Motor neuron (in vitro differentiated cells): ENCODE measurements at regions not wholly inside any gene's neighbourhood (a gene's known extent, or its start where the extent isn't known, plus 50 kb on each side); places are given as distances from the start of the nearest gene placed in this dataset.
"Not testable (repeated sequence)": the region's sequence is repeated elsewhere in the genome, so short reads cannot be mapped to it uniquely, and the experiment has no call there.

ENCODE experiments used
- ATAC-seq, 8 experiments: fragments of 200-7000 bp; cut with Tn5 transposase; replicated peaks in 6 of 8; 2 replicates each; pipeline ENCODE4 v1.8.0; 2021; ENCODE audit warnings: mild to moderate bottlenecking in 8 of 8, moderate library complexity in 8 of 8
- H3K27ac ChIP-seq, 2 donors: fragments of 250-450 bp; sonication (Bioruptor Pico); 2 replicates each; pipeline ENCODE4 v1.9.0; 2021; ENCODE audit warnings: antibody characterized with exemption in 2 of 2, mild to moderate bottlenecking in 2 of 2, moderate library complexity in 1 of 2
- H3K4me1 ChIP-seq, 2 donors: fragments of 250-450 bp; sonication (Bioruptor Pico); replicated peaks in 1 of 2; 2 replicates each; pipeline ENCODE4 v1.6.1; 2021; ENCODE audit warnings: antibody characterized with exemption in 2 of 2, mild to moderate bottlenecking in 2 of 2, moderate library complexity in 1 of 2
- H3K4me3 ChIP-seq, 5 donors: fragments of 250-450 bp; sonication (Bioruptor Pico); 2 replicates each; pipeline ENCODE4 v1.9.0; 2021; ENCODE audit warnings: antibody characterized with exemption in 5 of 5, mild to moderate bottlenecking in 5 of 5, moderate library complexity in 4 of 5
- WGBS, 10 experiments: fragments of 450-650 bp; shearing (Covaris generic); methylation state at CpG; one replicate each; pipeline ENCODE4 v1.0.0; 2022; 5-methylcytosine and 5-hydroxymethylcytosine counted together
- in situ Hi-C, 9 experiments: fragments of 400-800 bp; cut with MboI; loops; one replicate each; pipeline ENCODE4 v1.15.0; 2021; ENCODE audit warnings: low sequenced_read_pairs in 9 of 9, low pct_unique_long_range_greater_than_20kb in 2 of 9; ENCODE audit not compliant: unreplicated experiment in 9 of 9

DNA sequence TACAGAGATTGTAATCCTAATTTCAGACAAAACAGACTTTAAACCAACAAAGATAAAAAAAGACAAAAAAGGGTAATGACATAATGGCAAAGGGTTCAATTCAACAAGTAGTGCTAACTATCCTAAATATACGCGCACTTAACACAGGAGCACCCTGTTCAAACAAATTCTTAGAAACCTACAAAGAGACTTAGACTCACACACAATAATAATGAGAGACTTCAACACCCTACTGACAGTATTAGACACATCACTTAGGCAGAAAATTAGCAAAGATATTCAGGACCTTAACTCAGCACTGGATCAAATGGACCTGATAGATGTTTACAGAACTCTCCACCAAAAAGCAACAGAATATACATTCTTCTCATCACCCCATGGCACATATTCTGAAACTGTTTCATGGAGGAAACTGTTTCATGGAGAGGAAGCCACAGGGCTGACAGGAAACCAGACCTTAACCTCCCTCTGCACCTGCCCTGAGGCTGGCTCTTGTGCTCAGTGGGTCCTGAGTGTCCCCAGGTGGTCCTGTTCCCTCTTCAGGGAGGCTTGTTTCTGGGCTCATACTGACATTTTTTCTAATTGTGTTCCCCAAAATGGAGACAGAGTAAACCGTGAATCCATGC is 54.7 kb downstream of the OR4M2 start:
- ATAC-seq, H3K4me1 ChIP-seq, H3K4me3 ChIP-seq, H3K27ac ChIP-seq, in situ Hi-C loops: not testable (repeated sequence)
- no CpG with 5 or more reads among the region's 3 CpGs for WGBS, 10 experiments

- H3K27ac ChIP-seq, H3K4me3 ChIP-seq, in situ Hi-C loops, H3K4me1 ChIP-seq, ATAC-seq: not testable (repeated sequence)
- WGBS, 10 experiments, result no CpG with 5 or more reads among the region's 7 CpGs
Measured at GRCh38 chr15:22137572-22137971, 57.2 kb downstream of the OR4M2 start.

DNA sequence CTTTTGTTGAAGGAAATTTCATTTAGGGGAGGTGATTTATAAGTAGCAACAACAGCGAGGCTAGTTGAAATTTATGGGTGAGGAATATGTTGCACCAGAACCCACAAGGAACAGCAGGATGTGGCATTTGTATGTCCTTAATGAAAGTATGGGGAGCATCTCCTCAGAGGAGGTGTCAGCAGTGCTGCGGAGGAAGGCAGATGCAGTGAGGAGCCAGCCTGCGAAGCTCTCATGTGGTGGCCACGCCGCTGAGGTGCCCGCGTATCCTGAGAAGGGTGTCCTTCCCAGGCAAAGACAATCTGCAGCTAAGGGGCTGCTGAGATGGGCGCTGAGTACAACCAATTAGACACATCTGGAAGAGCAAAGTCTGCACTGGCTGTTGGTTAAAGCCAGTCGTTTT is 60.8 kb downstream of the OR4M2 start:
- H3K27ac ChIP-seq, in situ Hi-C loops, ATAC-seq, H3K4me1 ChIP-seq, H3K4me3 ChIP-seq: not testable (repeated sequence)
- WGBS, 10 experiments, result no CpG with 5 or more reads among the region's 9 CpGs

- in situ Hi-C loops, H3K4me3 ChIP-seq, H3K4me1 ChIP-seq, ATAC-seq, H3K27ac ChIP-seq: not testable (repeated sequence)
- WGBS, 10 experiments, result no CpG with 5 or more reads among the region's 7 CpGs
Measured at GRCh38 chr15:22148109-22148508, 67.8 kb downstream of the OR4M2 start.

DNA sequence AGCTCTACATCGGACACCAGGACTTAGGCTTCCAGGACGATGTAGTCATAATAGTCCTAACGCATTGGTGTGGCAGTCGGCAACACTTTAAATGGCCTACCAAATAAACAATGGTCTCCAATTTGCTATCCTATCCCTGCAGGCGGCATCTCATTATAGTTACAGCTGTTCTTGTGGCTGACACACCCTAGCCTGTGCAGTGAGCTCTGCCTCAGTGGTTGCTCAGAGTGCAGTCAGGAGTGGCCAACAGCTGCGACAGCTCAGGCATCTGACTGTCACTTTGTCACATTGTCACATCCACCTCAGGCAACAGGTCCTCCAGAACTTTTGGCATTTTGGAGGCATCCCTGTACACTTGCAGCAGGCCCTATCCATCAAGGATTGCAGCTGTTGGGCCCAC is 77.9 kb downstream of the OR4M2 start:
- in situ Hi-C loops, H3K27ac ChIP-seq, ATAC-seq, H3K4me1 ChIP-seq, H3K4me3 ChIP-seq: not testable (repeated sequence)
- WGBS, 10 experiments, result no CpG with 5 or more reads among the region's 6 CpGs

GRCh38 chr15:22160283-22160682 is 80.0 kb downstream of the OR4M2 start:
- H3K4me3 ChIP-seq, H3K4me1 ChIP-seq, ATAC-seq, in situ Hi-C loops, H3K27ac ChIP-seq: not testable (repeated sequence)
- no CpG with 5 or more reads among the region's 8 CpGs for WGBS, 10 experiments

GRCh38 chr15:22160741-22161140 is 80.4 kb downstream of the OR4M2 start:
- H3K4me1 ChIP-seq, H3K4me3 ChIP-seq, H3K27ac ChIP-seq, ATAC-seq, in situ Hi-C loops: not testable (repeated sequence)
- WGBS, 10 experiments, result no CpG with 5 or more reads among the region's 2 CpGs

DNA sequence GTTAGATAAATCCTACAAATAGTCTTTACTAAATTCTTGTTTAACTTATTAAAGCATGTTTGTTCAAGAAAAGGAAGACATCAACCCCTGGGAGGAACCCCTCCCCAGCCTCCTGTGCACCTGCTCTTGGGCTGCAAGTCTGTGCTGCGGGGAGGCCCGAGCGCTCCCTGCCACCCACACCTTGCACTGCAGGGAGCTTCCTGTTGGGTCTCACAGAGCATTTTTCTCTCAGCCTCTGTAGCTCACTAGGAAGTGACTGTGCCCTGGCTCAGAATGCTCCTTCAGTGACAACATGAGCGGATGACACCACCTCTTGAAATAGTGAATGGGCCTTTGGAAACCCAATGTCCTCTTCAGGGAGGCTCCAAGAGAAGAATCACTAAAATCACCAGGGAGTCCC is 81.1 kb downstream of the OR4M2 start:
- ATAC-seq, in situ Hi-C loops, H3K27ac ChIP-seq, H3K4me3 ChIP-seq, H3K4me1 ChIP-seq: not testable (repeated sequence)
- WGBS, 10 experiments, result no CpG with 5 or more reads among the region's 4 CpGs

- in situ Hi-C loops, H3K4me1 ChIP-seq, H3K27ac ChIP-seq, ATAC-seq, H3K4me3 ChIP-seq: not testable (repeated sequence)
- no CpG with 5 or more reads among the region's 5 CpGs for WGBS, 10 experiments
Measured at GRCh38 chr15:22163715-22164114, 83.4 kb downstream of the OR4M2 start.

- WGBS, 10 experiments, result no CpG with 5 or more reads among the region's 3 CpGs
- H3K27ac ChIP-seq, in situ Hi-C loops, H3K4me3 ChIP-seq, ATAC-seq, H3K4me1 ChIP-seq: not testable (repeated sequence)
Measured at GRCh38 chr15:22167521-22167920, 87.2 kb downstream of the OR4M2 start.

DNA sequence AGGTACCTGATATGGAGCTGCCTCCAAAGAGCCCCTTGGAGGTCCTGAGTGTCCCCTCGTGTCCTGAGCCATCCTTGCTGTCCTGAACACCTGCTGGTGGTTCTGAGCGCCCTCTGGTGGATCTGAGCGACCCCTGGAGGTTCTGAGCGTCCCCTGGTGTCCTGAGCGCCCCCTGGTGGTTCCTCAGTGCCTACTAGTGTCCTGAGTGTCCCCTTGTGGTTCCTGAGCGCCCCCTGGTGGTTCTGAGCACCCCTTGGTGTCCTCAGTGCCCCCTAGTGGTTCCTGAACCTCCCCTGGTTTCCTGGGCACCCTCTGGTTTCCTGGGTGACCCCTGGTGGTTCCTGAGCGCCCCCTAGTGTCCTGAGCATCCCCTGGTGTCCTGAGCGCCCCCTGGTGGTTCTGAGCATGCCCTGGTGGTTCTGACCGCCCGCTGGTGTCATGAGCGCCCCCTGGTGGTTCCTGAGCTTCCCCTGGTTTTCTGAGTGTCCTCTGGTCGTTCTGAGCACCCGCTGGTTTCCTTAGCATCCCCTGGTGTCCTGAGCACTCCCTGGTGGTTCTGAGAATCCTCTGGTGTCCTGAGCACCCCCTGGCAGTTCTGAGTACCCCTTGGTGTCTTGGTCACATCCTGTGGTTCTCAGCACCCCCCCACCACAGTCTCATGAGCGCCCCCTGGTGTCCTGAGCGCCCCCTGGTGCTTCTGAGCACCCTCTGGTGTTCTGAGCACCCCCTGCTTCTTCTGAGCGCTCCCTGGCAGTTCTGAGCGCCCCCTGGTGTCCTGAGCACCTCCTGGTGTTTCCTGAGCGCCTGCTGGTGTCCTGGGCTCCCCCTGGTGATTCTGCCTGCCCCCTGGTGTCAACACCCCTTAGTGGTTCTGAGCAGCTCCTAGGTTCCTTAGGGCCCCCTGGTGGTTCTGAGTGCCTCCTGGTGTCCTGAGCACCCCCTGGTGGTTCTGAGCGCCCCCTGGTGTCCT is 93.0 kb downstream of the OR4M2 start:
- ATAC-seq, result peak in 3 of 8 experiments; percentile 27 to 78 (median 68)
- in situ Hi-C loops, H3K27ac ChIP-seq, H3K4me1 ChIP-seq, H3K4me3 ChIP-seq: not testable (repeated sequence)
- WGBS, 10 experiments, result no CpG with 5 or more reads among the region's 19 CpGs

- H3K27ac ChIP-seq, ATAC-seq, H3K4me1 ChIP-seq, in situ Hi-C loops, H3K4me3 ChIP-seq: not testable (repeated sequence)
- WGBS, 10 experiments, result no CpG with 5 or more reads among the region's 5 CpGs
Measured at GRCh38 chr15:22174088-22174487, 93.8 kb downstream of the OR4M2 start.

DNA sequence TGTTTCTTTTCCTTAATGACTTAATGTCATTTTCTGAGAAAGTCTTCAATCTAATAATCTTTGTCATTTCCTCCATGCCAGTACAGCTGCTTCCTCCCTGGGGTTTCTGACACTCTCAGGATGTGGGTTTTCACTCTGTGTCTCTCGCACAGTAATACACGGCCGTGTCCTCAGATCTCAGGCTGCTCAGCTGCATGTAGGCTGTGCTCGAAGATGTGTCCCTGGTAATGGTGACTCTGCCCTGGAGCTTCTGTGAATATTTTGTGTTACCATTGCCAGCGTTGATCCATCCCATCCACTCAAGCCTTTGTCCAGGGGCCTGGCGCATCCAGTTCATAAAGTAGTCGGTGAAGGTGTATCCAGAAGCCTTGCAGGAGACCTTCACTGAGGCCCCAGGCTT is 97.6 kb downstream of the OR4M2 start:
- in situ Hi-C loops, H3K4me3 ChIP-seq, H3K4me1 ChIP-seq, ATAC-seq, H3K27ac ChIP-seq: not testable (repeated sequence)
- no CpG with 5 or more reads among the region's 7 CpGs for WGBS, 10 experiments

DNA sequence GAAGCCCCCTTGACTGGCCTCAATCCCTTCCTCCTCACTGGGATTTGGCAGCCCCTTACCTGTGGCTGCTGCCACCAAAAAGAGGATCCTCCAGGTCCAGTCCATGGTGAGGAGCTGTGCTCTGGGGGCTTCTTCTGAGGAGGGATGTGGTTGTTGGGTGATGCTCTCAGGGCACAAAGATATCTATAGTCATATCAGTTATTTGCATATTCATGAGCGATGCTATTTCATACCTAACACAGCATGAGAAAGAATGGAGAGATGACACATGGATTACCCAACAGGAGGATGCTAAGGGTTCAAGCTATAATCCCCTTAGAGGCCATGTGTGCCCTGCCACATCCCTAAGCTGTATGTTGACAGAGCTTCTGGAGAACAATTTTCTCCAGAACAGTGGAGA is 98.1 kb downstream of the OR4M2 start:
- WGBS, 10 experiments, result no CpG with 5 or more reads among the region's 1 CpG
- H3K27ac ChIP-seq, ATAC-seq, in situ Hi-C loops, H3K4me1 ChIP-seq, H3K4me3 ChIP-seq: not testable (repeated sequence)
